HCT116 (cell line): ENCODE measurements at regions not wholly inside any gene's neighbourhood (a gene's known extent, or its start where the extent isn't known, plus 50 kb on each side); places are given as distances from the start of the nearest gene placed in this dataset.

Source experiments
- ELF1 ChIP-seq: IDR thresholded peaks from 2 replicates; pipeline ENCODE4 v1.6.1; 2012; ENCODE audit warnings: low read depth, borderline replicate concordance
- EZH2 ChIP-seq: fragments of 200-600 bp; sonication (generic); IDR thresholded peaks from 2 replicates; pipeline ENCODE4 v1.6.1; 2017; ENCODE audit warnings: antibody characterized with exemption, mixed run types
- EZH2phosphoT487 ChIP-seq: fragments of 200-600 bp; IDR thresholded peaks from 2 replicates; pipeline ENCODE4 v1.6.1; 2018; ENCODE audit warnings: antibody characterized with exemption, borderline replicate concordance
- FOSL1 ChIP-seq: IDR thresholded peaks from 2 replicates; pipeline ENCODE4 v1.6.1; 2012; ENCODE audit warnings: low read depth
- JUND ChIP-seq: IDR thresholded peaks from 2 replicates; pipeline ENCODE4 v1.6.1; 2012
- POLR2A ChIP-seq: IDR thresholded peaks from 2 replicates; pipeline ENCODE4 v1.7.0; 2011; ENCODE audit warnings: borderline replicate concordance; ENCODE audit not compliant: insufficient read depth, insufficient read length; ENCODE audit errors: extremely low read depth
- SIN3A ChIP-seq: IDR thresholded peaks from 2 replicates; pipeline ENCODE4 v1.6.1; 2012; ENCODE audit warnings: low read depth
- YY1 ChIP-seq: IDR thresholded peaks from 2 replicates; pipeline ENCODE4 v1.6.1; 2011; ENCODE audit warnings: low read length, low read depth, moderate library complexity, mild to moderate bottlenecking; ENCODE audit not compliant: insufficient replicate concordance; ENCODE audit errors: extremely low read depth
- ZNF274 ChIP-seq: fragments of 200-500 bp; sonication (Bioruptor generic); IDR thresholded peaks from 2 replicates; pipeline ENCODE4 v1.6.1; 2014; ENCODE audit warnings: mild to moderate bottlenecking, low read depth, low read length, inconsistent platforms
- TF ChIP-seq, protein P1 (sequence below), 3 experiments: fragments of 200-600 bp in 1 of 3; sonication (generic) in 1 of 3; IDR thresholded peaks in 2 of 3; conservative IDR thresholded peaks in 1 of 3; 2 replicates each; pipeline ENCODE4 v1.5.1; 2012 to 2017; ENCODE audit warnings: low read depth in 2 of 3, low read length in 2 of 3, antibody characterized with exemption in 1 of 3, borderline replicate concordance in 1 of 3, control low read depth in 1 of 3, mild to moderate bottlenecking in 1 of 3, mixed read lengths in 1 of 3, mixed run types in 1 of 3, moderate library complexity in 1 of 3; ENCODE audit not compliant: insufficient read depth in 1 of 3
- TF ChIP-seq, protein P2 (sequence below): IDR thresholded peaks from 2 replicates; pipeline ENCODE4 v1.6.1; 2012; ENCODE audit warnings: low read depth
- TF ChIP-seq, protein P3 (sequence below): IDR thresholded peaks from 2 replicates; pipeline ENCODE4 v1.6.1; 2011; ENCODE audit warnings: mild to moderate bottlenecking, low read length, moderate library complexity; ENCODE audit not compliant: insufficient replicate concordance; ENCODE audit errors: extremely low read depth
- TF ChIP-seq, protein P4 (sequence below): IDR thresholded peaks from 2 replicates; pipeline ENCODE4 v1.6.1; 2012

DNA sequence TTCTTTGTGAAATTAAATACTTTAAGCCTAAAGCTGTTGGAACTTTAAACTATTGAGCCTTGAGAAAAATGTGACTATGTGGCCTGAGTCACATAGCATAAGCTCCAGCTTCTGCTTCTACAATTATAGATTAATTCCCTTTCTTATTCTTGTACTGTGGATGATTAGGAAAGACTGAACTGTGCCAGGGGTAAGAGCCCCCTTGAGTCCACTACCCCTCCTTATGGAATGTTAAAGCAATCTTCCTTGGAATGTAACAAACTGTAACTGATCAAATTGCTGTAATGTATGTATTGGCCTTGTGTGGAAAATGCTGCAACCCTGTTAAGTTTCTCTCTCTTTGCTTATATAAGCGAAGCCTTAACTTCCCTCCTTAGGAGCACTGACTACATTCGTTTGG, 273.2 kb downstream of the FAM170A start:
- TF ChIP-seq, protein P1, sequence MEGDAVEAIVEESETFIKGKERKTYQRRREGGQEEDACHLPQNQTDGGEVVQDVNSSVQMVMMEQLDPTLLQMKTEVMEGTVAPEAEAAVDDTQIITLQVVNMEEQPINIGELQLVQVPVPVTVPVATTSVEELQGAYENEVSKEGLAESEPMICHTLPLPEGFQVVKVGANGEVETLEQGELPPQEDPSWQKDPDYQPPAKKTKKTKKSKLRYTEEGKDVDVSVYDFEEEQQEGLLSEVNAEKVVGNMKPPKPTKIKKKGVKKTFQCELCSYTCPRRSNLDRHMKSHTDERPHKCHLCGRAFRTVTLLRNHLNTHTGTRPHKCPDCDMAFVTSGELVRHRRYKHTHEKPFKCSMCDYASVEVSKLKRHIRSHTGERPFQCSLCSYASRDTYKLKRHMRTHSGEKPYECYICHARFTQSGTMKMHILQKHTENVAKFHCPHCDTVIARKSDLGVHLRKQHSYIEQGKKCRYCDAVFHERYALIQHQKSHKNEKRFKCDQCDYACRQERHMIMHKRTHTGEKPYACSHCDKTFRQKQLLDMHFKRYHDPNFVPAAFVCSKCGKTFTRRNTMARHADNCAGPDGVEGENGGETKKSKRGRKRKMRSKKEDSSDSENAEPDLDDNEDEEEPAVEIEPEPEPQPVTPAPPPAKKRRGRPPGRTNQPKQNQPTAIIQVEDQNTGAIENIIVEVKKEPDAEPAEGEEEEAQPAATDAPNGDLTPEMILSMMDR (IDR thresholded peaks at IDR 0.05 in 2 of 3, conservative IDR thresholded peaks at IDR 0.05 in 1 of 3; ENCODE audit: borderline replicate concordance in 1 of 3, insufficient read depth in 1 of 3, low read depth in 2 of 3, low read length in 2 of 3): no peak
- TF ChIP-seq EZH2 (no peak), POLR2A (no peak), ELF1 (no peak), EZH2phosphoT487 (no peak), JUND (no peak), ZNF274 (no peak), FOSL1 (no peak), YY1 (no peak), SIN3A (no peak)
- TF ChIP-seq, protein P2, sequence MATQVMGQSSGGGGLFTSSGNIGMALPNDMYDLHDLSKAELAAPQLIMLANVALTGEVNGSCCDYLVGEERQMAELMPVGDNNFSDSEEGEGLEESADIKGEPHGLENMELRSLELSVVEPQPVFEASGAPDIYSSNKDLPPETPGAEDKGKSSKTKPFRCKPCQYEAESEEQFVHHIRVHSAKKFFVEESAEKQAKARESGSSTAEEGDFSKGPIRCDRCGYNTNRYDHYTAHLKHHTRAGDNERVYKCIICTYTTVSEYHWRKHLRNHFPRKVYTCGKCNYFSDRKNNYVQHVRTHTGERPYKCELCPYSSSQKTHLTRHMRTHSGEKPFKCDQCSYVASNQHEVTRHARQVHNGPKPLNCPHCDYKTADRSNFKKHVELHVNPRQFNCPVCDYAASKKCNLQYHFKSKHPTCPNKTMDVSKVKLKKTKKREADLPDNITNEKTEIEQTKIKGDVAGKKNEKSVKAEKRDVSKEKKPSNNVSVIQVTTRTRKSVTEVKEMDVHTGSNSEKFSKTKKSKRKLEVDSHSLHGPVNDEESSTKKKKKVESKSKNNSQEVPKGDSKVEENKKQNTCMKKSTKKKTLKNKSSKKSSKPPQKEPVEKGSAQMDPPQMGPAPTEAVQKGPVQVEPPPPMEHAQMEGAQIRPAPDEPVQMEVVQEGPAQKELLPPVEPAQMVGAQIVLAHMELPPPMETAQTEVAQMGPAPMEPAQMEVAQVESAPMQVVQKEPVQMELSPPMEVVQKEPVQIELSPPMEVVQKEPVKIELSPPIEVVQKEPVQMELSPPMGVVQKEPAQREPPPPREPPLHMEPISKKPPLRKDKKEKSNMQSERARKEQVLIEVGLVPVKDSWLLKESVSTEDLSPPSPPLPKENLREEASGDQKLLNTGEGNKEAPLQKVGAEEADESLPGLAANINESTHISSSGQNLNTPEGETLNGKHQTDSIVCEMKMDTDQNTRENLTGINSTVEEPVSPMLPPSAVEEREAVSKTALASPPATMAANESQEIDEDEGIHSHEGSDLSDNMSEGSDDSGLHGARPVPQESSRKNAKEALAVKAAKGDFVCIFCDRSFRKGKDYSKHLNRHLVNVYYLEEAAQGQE: no peak
- TF ChIP-seq, protein P3, sequence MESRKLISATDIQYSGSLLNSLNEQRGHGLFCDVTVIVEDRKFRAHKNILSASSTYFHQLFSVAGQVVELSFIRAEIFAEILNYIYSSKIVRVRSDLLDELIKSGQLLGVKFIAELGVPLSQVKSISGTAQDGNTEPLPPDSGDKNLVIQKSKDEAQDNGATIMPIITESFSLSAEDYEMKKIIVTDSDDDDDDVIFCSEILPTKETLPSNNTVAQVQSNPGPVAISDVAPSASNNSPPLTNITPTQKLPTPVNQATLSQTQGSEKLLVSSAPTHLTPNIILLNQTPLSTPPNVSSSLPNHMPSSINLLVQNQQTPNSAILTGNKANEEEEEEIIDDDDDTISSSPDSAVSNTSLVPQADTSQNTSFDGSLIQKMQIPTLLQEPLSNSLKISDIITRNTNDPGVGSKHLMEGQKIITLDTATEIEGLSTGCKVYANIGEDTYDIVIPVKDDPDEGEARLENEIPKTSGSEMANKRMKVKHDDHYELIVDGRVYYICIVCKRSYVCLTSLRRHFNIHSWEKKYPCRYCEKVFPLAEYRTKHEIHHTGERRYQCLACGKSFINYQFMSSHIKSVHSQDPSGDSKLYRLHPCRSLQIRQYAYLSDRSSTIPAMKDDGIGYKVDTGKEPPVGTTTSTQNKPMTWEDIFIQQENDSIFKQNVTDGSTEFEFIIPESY: no peak
- TF ChIP-seq, protein P4, sequence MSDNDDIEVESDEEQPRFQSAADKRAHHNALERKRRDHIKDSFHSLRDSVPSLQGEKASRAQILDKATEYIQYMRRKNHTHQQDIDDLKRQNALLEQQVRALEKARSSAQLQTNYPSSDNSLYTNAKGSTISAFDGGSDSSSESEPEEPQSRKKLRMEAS: no peak
